ENCODE measurements at regions not wholly inside any gene's neighbourhood (a gene's known extent, or its start where the extent isn't known, plus 50 kb on each side); places are given as distances from the start of the nearest gene placed in this dataset.

- TF ChIP-seq POLR2A (IDR thresholded peaks at IDR 0.05) (no peak), CTCF (IDR thresholded peaks at IDR 0.05) (no peak)
Observed at GRCh38 chr17:14436266-14436665, 135.4 kb downstream of the HS3ST3B1 start.
